ENCODE measurements at regions not wholly inside any gene's neighbourhood (a gene's known extent, or its start where the extent isn't known, plus 50 kb on each side); places are given as distances from the start of the nearest gene placed in this dataset.

- WGBS, 2 donors = 90 to 93% methylated on average over 8 of the region's 8 CpGs
Observed at GRCh38 chr6:8361259-8361658, 74.1 kb downstream of the SLC35B3 start.

GRCh38 chr6:8352966-8353340 lies 82.4 kb downstream of the SLC35B3 start:
- Histone ChIP-seq H3K27ac (no peak overlapping the region), H3K9me3 (no peaks in the 10 kb centered on the region), H3K27me3 (no peaks in the 10 kb centered on the region), H3K36me3 (no peaks in the 10 kb centered on the region), H3K4me3 (no peak overlapping the region), H3K4me1 (no peaks in the 10 kb centered on the region)
- TF ChIP-seq EP300 (IDR thresholded peaks at IDR 0.05) (no peak), CTCF (IDR thresholded peaks at IDR 0.05) (no peak), POLR2A (IDR thresholded peaks at IDR 0.05) (no peak)
- 73 to 80% methylated on average over 4 of the region's 4 CpGs for WGBS, 2 donors
- no peak for DNase-seq (ENCODE audit: low spot score in 2 of 2)

More at GRCh38 chr6:8361259-8361658, 74.1 kb downstream of the SLC35B3 start:
- Histone ChIP-seq H3K36me3 (no peaks in the 10 kb centered on the region), H3K9me3 (no peaks in the 10 kb centered on the region), H3K27me3 (no peaks in the 10 kb centered on the region), H3K4me1 (no peaks in the 10 kb centered on the region), H3K4me3 (no peak overlapping the region), H3K27ac (no peak overlapping the region)
- no peak for DNase-seq (ENCODE audit: low spot score in 2 of 2)
- no peak for TF ChIP-seq CTCF (IDR thresholded peaks at IDR 0.05)
- TF ChIP-seq EP300 (IDR thresholded peaks at IDR 0.05) = no peak
- no peak for TF ChIP-seq POLR2A (IDR thresholded peaks at IDR 0.05)

- DNase-seq (ENCODE audit: low spot score in 2 of 2) = no peak
- H3K27me3 ChIP-seq = no peaks in the 10 kb centered on the region
- H3K36me3 ChIP-seq = no peaks in the 10 kb centered on the region
- H3K9me3 ChIP-seq = no peaks in the 10 kb centered on the region
- no peaks in the 10 kb centered on the region for H3K4me1 ChIP-seq
- TF ChIP-seq CTCF (IDR thresholded peaks at IDR 0.05) (no peak), POLR2A (IDR thresholded peaks at IDR 0.05) (no peak)
- WGBS, 2 donors = 92 to 100% methylated on average over 1 of the region's 1 CpG
- no peak overlapping the region for H3K4me3 ChIP-seq
- no peak overlapping the region for H3K27ac ChIP-seq
Observed at GRCh38 chr6:8352335-8352965, 82.9 kb downstream of the SLC35B3 start.

GRCh38 chr6:8343600-8343999 lies 91.7 kb downstream of the SLC35B3 start:
- H3K9me3 ChIP-seq = peaks cover 0 to 11% (median 0%) of the 10 kb centered on the region in 4 donors
- no peak for TF ChIP-seq EP300 (IDR thresholded peaks at IDR 0.05)
- no peak for TF ChIP-seq CTCF (IDR thresholded peaks at IDR 0.05)
- no peak for TF ChIP-seq POLR2A (IDR thresholded peaks at IDR 0.05)
- no peak overlapping the region for H3K27ac ChIP-seq
- DNase-seq (ENCODE audit: low spot score in 2 of 2) = no peak
- H3K4me3 ChIP-seq = no peak overlapping the region
- H3K27me3 ChIP-seq = no peaks in the 10 kb centered on the region
- H3K36me3 ChIP-seq = no peaks in the 10 kb centered on the region
- 70% methylated on average over 3 of the region's 3 CpGs for WGBS, 2 donors
- H3K4me1 ChIP-seq = no peaks in the 10 kb centered on the region

- peaks cover 0 to 11% (median 0%) of the 10 kb centered on the region in 4 donors for H3K9me3 ChIP-seq
- H3K27ac ChIP-seq = no peak overlapping the region
- H3K4me3 ChIP-seq = no peak overlapping the region
- TF ChIP-seq EP300 (IDR thresholded peaks at IDR 0.05) (no peak), CTCF (IDR thresholded peaks at IDR 0.05) (no peak), POLR2A (IDR thresholded peaks at IDR 0.05) (no peak)
- H3K36me3 ChIP-seq = no peaks in the 10 kb centered on the region
- H3K4me1 ChIP-seq = no peaks in the 10 kb centered on the region
- 72 to 78% methylated on average over 10 of the region's 10 CpGs for WGBS, 2 donors
- DNase-seq (ENCODE audit: low spot score in 2 of 2) = no peak
- H3K27me3 ChIP-seq = no peaks in the 10 kb centered on the region
Observed at GRCh38 chr6:8342241-8342819, 93.0 kb downstream of the SLC35B3 start.
